Body of pancreas (tissue), 4 donors: ENCODE measurements at regions not wholly inside any gene's neighbourhood (a gene's known extent, or its start where the extent isn't known, plus 50 kb on each side); places are given as distances from the start of the nearest gene placed in this dataset.

Experiments
- ATAC-seq: fragments of 150-250 bp; one replicate; pipeline ENCODE4 v1.9.1; 2016
- DNase-seq, 4 donors: peaks; one replicate each; pipeline ENCODE4 v3.0.0-alpha.2; 2019
- H3K27ac ChIP-seq, 4 donors: fragments of 200-600 bp; sonication (generic); 1 replicate in 3 of 4; 2 replicates in 1 of 4; pipeline versions ENCODE4 v1.5.1 to v1.6.1; 2016 to 2019; ENCODE audit warnings: mild to moderate bottlenecking in 1 of 4, mixed read lengths in 1 of 4, moderate library complexity in 1 of 4
- H3K27me3 ChIP-seq, 2 donors: fragments of 200-600 bp; sonication (generic); one replicate each; pipeline ENCODE4 v1.6.0; 2016; ENCODE audit warnings: mild to moderate bottlenecking in 1 of 2
- H3K36me3 ChIP-seq, 2 donors: fragments of 200-600 bp; sonication (generic); replicated peaks in 1 of 2; 2 replicates each; pipeline ENCODE4 v1.5.1; 2016; ENCODE audit warnings: low read depth in 2 of 2; ENCODE audit not compliant: insufficient read depth in 1 of 2
- H3K4me1 ChIP-seq: fragments of 200-600 bp; sonication (generic); one replicate; pipeline ENCODE4 v1.6.0; 2016
- H3K4me3 ChIP-seq, 2 donors: fragments of 200-600 bp; sonication (generic); 1 replicate in 1 of 2; 2 replicates in 1 of 2; pipeline ENCODE4 v1.5.1; 2016 to 2019
- H3K9me3 ChIP-seq, 3 donors: fragments of 200-600 bp; sonication (generic); 1 replicate in 2 of 3; 2 replicates in 1 of 3; pipeline ENCODE4 v1.5.1; 2016
- POLR2A ChIP-seq, 3 donors: fragments of 450-650 bp; IDR thresholded peaks; one replicate each; pipeline ENCODE4 v1.6.1; 2016; ENCODE audit warnings: antibody characterized with exemption in 3 of 3, mild to moderate bottlenecking in 2 of 3
- WGBS, 2 donors: methylation state at CpG; one replicate each; pipeline ENCODE4 v1.1.5; 2017; 5-methylcytosine and 5-hydroxymethylcytosine counted together
- intact Hi-C: fragments of 100-400 bp; cut with DNase I; formaldehyde crosslinking; loops from one replicate; pipeline ENCODE4 v1.15.1; 2023
- TF ChIP-seq, protein P1 (sequence below), 7 experiments: fragments of 450-650 bp in 4 of 7; fragments of 200-600 bp in 3 of 7; sonication (generic) in 3 of 7; IDR thresholded peaks; one replicate each; pipeline ENCODE4 v1.5.1; 2016 to 2019; ENCODE audit warnings: antibody characterized with exemption in 7 of 7

DNA sequence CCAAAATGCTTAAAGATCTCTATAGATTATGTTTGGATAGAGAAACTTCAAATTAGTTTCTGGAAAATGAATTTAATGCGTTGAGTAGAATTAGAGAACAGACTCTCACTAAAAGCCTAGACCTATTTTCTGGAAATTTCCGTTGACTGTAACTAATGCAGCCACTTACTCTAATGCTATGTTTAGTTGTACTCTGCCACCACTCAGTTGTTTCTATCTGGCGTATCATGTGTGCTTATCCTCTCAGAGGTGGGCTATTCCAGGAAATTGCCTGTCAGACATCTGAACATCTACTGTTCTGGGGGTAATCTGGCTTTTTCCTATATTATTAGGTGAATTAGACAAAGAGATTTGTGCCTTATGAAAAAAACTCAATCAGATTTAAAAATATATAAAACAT is 347.1 kb upstream of the FSTL5 start:
- no peak for TF ChIP-seq POLR2A (IDR thresholded peaks at IDR 0.05)
- TF ChIP-seq, protein P1, sequence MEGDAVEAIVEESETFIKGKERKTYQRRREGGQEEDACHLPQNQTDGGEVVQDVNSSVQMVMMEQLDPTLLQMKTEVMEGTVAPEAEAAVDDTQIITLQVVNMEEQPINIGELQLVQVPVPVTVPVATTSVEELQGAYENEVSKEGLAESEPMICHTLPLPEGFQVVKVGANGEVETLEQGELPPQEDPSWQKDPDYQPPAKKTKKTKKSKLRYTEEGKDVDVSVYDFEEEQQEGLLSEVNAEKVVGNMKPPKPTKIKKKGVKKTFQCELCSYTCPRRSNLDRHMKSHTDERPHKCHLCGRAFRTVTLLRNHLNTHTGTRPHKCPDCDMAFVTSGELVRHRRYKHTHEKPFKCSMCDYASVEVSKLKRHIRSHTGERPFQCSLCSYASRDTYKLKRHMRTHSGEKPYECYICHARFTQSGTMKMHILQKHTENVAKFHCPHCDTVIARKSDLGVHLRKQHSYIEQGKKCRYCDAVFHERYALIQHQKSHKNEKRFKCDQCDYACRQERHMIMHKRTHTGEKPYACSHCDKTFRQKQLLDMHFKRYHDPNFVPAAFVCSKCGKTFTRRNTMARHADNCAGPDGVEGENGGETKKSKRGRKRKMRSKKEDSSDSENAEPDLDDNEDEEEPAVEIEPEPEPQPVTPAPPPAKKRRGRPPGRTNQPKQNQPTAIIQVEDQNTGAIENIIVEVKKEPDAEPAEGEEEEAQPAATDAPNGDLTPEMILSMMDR (IDR thresholded peaks at IDR 0.05), result no peak
- Histone ChIP-seq H3K27ac (no peak overlapping the region), H3K27me3 (no peaks in the 10 kb centered on the region), H3K36me3 (no peaks in the 10 kb centered on the region), H3K4me1 (no peaks in the 10 kb centered on the region), H3K9me3 (no peaks in the 10 kb centered on the region), H3K4me3 (no peak overlapping the region)
- WGBS, 2 donors, result 71 to 84% methylated on average over 3 of the region's 3 CpGs
- ATAC-seq (no peak), DNase-seq (no peak)
- intact Hi-C loops, result no loop called here

DNA sequence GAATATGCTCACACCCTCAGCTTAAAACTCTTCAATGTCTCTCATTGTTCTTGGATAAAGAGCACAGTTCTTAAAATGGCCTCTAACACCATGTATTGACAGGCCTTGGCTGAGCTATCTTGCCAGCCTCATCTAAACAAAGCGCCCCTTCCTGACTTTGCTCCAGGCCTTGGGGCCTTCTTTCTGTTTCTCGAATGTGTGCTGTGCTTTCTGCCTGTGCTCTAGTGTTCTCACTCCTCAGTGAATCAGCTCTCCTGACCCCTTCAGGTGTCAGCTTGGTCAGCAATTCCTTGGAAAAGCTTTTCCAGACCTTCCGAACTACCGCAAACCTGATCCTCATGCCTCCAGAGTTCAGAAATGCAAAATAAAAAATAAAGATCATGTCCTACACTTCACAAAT is 346.3 kb upstream of the FSTL5 start:
- H3K27ac ChIP-seq, result no peak overlapping the region
- no peaks in the 10 kb centered on the region for H3K9me3 ChIP-seq
- no peak overlapping the region for H3K4me3 ChIP-seq
- WGBS, 2 donors, result 78 to 89% methylated on average over 4 of the region's 4 CpGs
- H3K4me1 ChIP-seq, result no peaks in the 10 kb centered on the region
- H3K36me3 ChIP-seq, result no peaks in the 10 kb centered on the region
- no peak for DNase-seq
- ATAC-seq, result no peak
- H3K27me3 ChIP-seq, result no peaks in the 10 kb centered on the region
- intact Hi-C loops, result no loop called here
- no peak for TF ChIP-seq POLR2A (IDR thresholded peaks at IDR 0.05)
- TF ChIP-seq, protein P1 (IDR thresholded peaks at IDR 0.05), result no peak

DNA sequence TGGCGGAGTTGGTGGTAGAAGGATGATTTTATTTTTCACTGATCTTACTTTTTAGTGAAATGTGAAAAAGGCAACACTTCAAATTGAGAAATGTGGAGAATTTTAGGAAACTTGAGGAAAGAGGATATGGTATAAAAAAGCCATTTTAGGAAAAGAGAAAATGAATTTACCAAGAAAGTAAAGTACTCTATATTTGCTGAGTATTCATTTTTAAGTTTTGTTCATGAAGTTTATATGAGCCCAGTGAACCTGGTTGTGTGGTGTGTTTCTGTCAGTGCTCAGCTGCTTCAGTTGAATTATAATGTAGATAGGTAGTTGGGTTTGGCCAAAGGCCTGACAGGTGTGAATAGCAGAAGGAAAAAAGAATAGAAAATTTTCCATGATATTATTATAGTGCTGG is 345.5 kb upstream of the FSTL5 start:
- no peaks in the 10 kb centered on the region for H3K4me1 ChIP-seq
- no peak for DNase-seq
- H3K4me3 ChIP-seq, result no peak overlapping the region
- no peaks in the 10 kb centered on the region for H3K27me3 ChIP-seq
- no peak overlapping the region for H3K27ac ChIP-seq
- intact Hi-C loops, result no loop called here
- WGBS, 2 donors, result 84 to 93% methylated on average over 1 of the region's 1 CpG
- TF ChIP-seq, protein P1 (IDR thresholded peaks at IDR 0.05), result no peak
- TF ChIP-seq POLR2A (IDR thresholded peaks at IDR 0.05), result no peak
- ATAC-seq, result no peak
- H3K9me3 ChIP-seq, result no peaks in the 10 kb centered on the region
- no peaks in the 10 kb centered on the region for H3K36me3 ChIP-seq

DNA sequence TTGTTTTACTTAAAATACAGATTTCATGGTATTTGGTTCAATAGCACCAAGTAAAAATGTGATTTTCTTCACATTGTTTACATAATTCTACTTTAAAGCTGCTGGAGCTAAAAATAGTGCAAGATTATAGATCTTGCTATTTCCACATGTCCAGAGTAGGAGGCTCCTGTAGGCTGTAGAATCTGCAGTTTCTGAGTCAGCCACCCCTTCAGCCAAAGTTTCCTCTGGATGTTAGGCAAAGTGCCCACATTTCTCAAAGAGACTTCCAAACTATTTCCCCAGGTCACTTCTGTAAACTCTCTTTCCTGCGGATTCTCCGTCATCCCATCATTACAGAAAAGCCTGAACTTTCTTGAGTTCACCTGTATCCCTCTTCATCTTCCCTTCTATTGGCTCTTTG is 342.5 kb upstream of the FSTL5 start:
- Histone ChIP-seq H3K27ac (no peak overlapping the region), H3K4me1 (no peaks in the 10 kb centered on the region), H3K9me3 (no peaks in the 10 kb centered on the region), H3K27me3 (no peaks in the 10 kb centered on the region), H3K4me3 (no peak overlapping the region), H3K36me3 (no peaks in the 10 kb centered on the region)
- intact Hi-C loops, result no loop called here
- DNase-seq (no peak), ATAC-seq (no peak)
- 79 to 89% methylated on average over 2 of the region's 2 CpGs for WGBS, 2 donors
- TF ChIP-seq, protein P1 (IDR thresholded peaks at IDR 0.05), result no peak
- no peak for TF ChIP-seq POLR2A (IDR thresholded peaks at IDR 0.05)

DNA sequence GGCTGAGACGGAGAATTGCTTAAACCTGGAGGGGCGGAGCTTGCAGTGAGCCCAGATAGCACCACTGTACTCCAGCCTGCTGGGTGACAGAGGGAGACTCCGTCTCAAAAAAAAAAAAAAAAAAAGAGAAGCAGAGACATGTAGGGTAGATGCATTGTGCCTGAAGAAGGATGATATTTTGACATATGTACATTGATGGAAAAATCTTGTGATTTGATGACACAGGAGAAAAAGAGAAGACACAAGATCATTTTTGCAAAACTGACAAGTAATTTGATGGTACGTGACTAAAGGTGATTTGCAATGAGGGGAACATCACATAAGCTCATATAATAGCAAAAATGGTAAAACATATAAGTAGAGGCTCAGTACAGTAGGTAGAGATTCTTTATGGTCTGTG is 340.1 kb upstream of the FSTL5 start:
- Histone ChIP-seq H3K4me1 (no peaks in the 10 kb centered on the region), H3K27ac (no peak overlapping the region), H3K36me3 (no peaks in the 10 kb centered on the region), H3K27me3 (no peaks in the 10 kb centered on the region), H3K9me3 (no peaks in the 10 kb centered on the region), H3K4me3 (no peak overlapping the region)
- no peak for TF ChIP-seq POLR2A (IDR thresholded peaks at IDR 0.05)
- TF ChIP-seq, protein P1 (IDR thresholded peaks at IDR 0.05), result no peak
- ATAC-seq (no peak), DNase-seq (no peak)
- intact Hi-C loops, result no loop called here
- 56 to 72% methylated on average over 4 of the region's 4 CpGs for WGBS, 2 donors
